SK-MEL-5 (cell line): ENCODE measurements at regions not wholly inside any gene's neighbourhood (a gene's known extent, or its start where the extent isn't known, plus 50 kb on each side); places are given as distances from the start of the nearest gene placed in this dataset.
"Not testable (repeated sequence)": the region's sequence is repeated elsewhere in the genome, so short reads cannot be mapped to it uniquely, and the experiment has no call there.

Experiments
- DNase-seq: peaks from one replicate; pipeline ENCODE4 v3.0.0-alpha.2; 2016; ENCODE audit warnings: low read depth, low spot score
- in situ Hi-C: cut with HindIII; loops from 2 replicates; pipeline ENCODE4 v1.10.0; 2016; ENCODE audit warnings: low sequenced_read_pairs, high pct_unique_total_duplicates, low pct_unique_long_range_greater_than_20kb

- in situ Hi-C loops = no loop called here
- DNase-seq = no peak
Measured at GRCh38 chrX:28225513-28225912, 244.3 kb upstream of the DCAF8L1 start.

GRCh38 chrX:28223991-28224390 is 242.7 kb upstream of the DCAF8L1 start:
- DNase-seq = no peak
- in situ Hi-C loops = no loop called here

GRCh38 chrX:28223469-28223868 is 242.2 kb upstream of the DCAF8L1 start:
- in situ Hi-C loops = no loop called here
- no peak for DNase-seq

- DNase-seq = no peak
- in situ Hi-C loops = no loop called here
Measured at GRCh38 chrX:28205905-28206304, 224.7 kb upstream of the DCAF8L1 start.

- in situ Hi-C loops = no loop called here
- no peak for DNase-seq
Measured at GRCh38 chrX:28205126-28205525, 223.9 kb upstream of the DCAF8L1 start.

- in situ Hi-C loops = no loop called here
- no peak for DNase-seq
Measured at GRCh38 chrX:28189011-28189410, 207.8 kb upstream of the DCAF8L1 start.

- in situ Hi-C loops = no loop called here
- DNase-seq = no peak
Measured at GRCh38 chrX:28188526-28188925, 207.3 kb upstream of the DCAF8L1 start.

- no peak for DNase-seq
- in situ Hi-C loops = no loop called here
Measured at GRCh38 chrX:28180096-28180495, 198.8 kb upstream of the DCAF8L1 start.

- DNase-seq = no peak
- in situ Hi-C loops = no loop called here
Measured at GRCh38 chrX:28178206-28178605, 197.0 kb upstream of the DCAF8L1 start.

- in situ Hi-C loops = no loop called here
- peak; percentile 14 for DNase-seq
Measured at GRCh38 chrX:28177202-28177601, 196.0 kb upstream of the DCAF8L1 start.

- DNase-seq = no peak
- in situ Hi-C loops = no loop called here
Measured at GRCh38 chrX:28170713-28171112, 189.5 kb upstream of the DCAF8L1 start.

- in situ Hi-C loops = no loop called here
- DNase-seq = no peak
Measured at GRCh38 chrX:28158019-28158777, 176.9 kb upstream of the DCAF8L1 start.

GRCh38 chrX:28152263-28152662 is 171.0 kb upstream of the DCAF8L1 start:
- DNase-seq, in situ Hi-C loops: not testable (repeated sequence)

- in situ Hi-C loops = no loop called here
- DNase-seq = no peak
Measured at GRCh38 chrX:28135378-28136047, 154.3 kb upstream of the DCAF8L1 start.

GRCh38 chrX:28133763-28134162 is 152.5 kb upstream of the DCAF8L1 start:
- in situ Hi-C loops = no loop called here
- DNase-seq = peak; percentile 36

- peak; percentile 4 for DNase-seq
- in situ Hi-C loops = no loop called here
Measured at GRCh38 chrX:28127662-28128061, 146.4 kb upstream of the DCAF8L1 start.

GRCh38 chrX:28126886-28127285 is 145.6 kb upstream of the DCAF8L1 start:
- in situ Hi-C loops = no loop called here
- no peak for DNase-seq

GRCh38 chrX:28124416-28124815 is 143.2 kb upstream of the DCAF8L1 start:
- in situ Hi-C loops = no loop called here
- DNase-seq = no peak

GRCh38 chrX:28120580-28121245 is 139.5 kb upstream of the DCAF8L1 start:
- in situ Hi-C loops, DNase-seq: not testable (repeated sequence)
